ENCODE measurements at regions not wholly inside any gene's neighbourhood (a gene's known extent, or its start where the extent isn't known, plus 50 kb on each side); places are given as distances from the start of the nearest gene placed in this dataset.

- in situ Hi-C loops (cut with MboI; ENCODE audit: low pct_ligation_motif_present in 1 of 4, low pct_unique_long_range_greater_than_20kb in 1 of 4, low sequenced_read_pairs in 3 of 4), result no loop called here
- TF ChIP-seq EP300 (IDR thresholded peaks at IDR 0.05; ENCODE audit: low read depth) (no peak), CTCF (IDR thresholded peaks at IDR 0.05) (no peak), POLR2A (IDR thresholded peaks at IDR 0.05) (no peak), POLR2AphosphoS5 (IDR thresholded peaks at IDR 0.05) (no peak)
Measured at GRCh38 chr2:239529313-239530015, 128.6 kb upstream of the HDAC4 start.

GRCh38 chr2:239528883-239529282 lies 128.1 kb upstream of the HDAC4 start:
- H3K36me3 ChIP-seq, result no peaks in the 10 kb centered on the region
- H3K4me1 ChIP-seq, result no peaks in the 10 kb centered on the region
- no peaks in the 10 kb centered on the region for H3K9me3 ChIP-seq
- no peaks in the 10 kb centered on the region for H3K27me3 ChIP-seq
- no peak for DNase-seq
- H3K27ac ChIP-seq, result no peak overlapping the region
- no peak overlapping the region for H3K4me3 ChIP-seq
- TF ChIP-seq EP300 (IDR thresholded peaks at IDR 0.05; ENCODE audit: low read depth) (no peak), CTCF (IDR thresholded peaks at IDR 0.05) (no peak), POLR2AphosphoS5 (IDR thresholded peaks at IDR 0.05) (no peak), POLR2A (IDR thresholded peaks at IDR 0.05) (no peak)
- intact Hi-C loops (cut with DNase I; ENCODE audit: low total_unique reads) (no loop called here), in situ Hi-C loops (cut with MboI; ENCODE audit: low pct_ligation_motif_present in 1 of 4, low pct_unique_long_range_greater_than_20kb in 1 of 4, low sequenced_read_pairs in 3 of 4) (no loop called here)
- 75% methylated on average over 1 of the region's 1 CpG; no CpG with 5 or more reads in 1 of the 2 donors for WGBS, 2 donors (ENCODE audit: low coverage in 1 of 2)

More at GRCh38 chr2:239529313-239530015, 128.6 kb upstream of the HDAC4 start:
- Histone ChIP-seq H3K4me3 (no peak overlapping the region), H3K27ac (no peak overlapping the region), H3K27me3 (no peaks in the 10 kb centered on the region), H3K36me3 (no peaks in the 10 kb centered on the region), H3K9me3 (no peaks in the 10 kb centered on the region), H3K4me1 (no peaks in the 10 kb centered on the region)
- WGBS, 2 donors (ENCODE audit: low coverage in 1 of 2), result 79 to 80% methylated on average over 1 to 13 of the region's 13 CpGs
- DNase-seq, result no peak
- intact Hi-C loops (cut with DNase I; ENCODE audit: low total_unique reads), result no loop called here

GRCh38 chr2:239528146-239528545 lies 127.3 kb upstream of the HDAC4 start:
- Histone ChIP-seq H3K27ac (no peak overlapping the region), H3K27me3 (no peaks in the 10 kb centered on the region), H3K4me1 (no peaks in the 10 kb centered on the region), H3K9me3 (no peaks in the 10 kb centered on the region), H3K4me3 (no peak overlapping the region), H3K36me3 (no peaks in the 10 kb centered on the region)
- in situ Hi-C loops (cut with MboI; ENCODE audit: low pct_ligation_motif_present in 1 of 4, low pct_unique_long_range_greater_than_20kb in 1 of 4, low sequenced_read_pairs in 3 of 4), result no loop called here
- no peak for DNase-seq
- intact Hi-C loops (cut with DNase I; ENCODE audit: low total_unique reads), result no loop called here
- TF ChIP-seq CTCF (IDR thresholded peaks at IDR 0.05) (no peak), POLR2A (IDR thresholded peaks at IDR 0.05) (no peak), POLR2AphosphoS5 (IDR thresholded peaks at IDR 0.05) (no peak), EP300 (IDR thresholded peaks at IDR 0.05; ENCODE audit: low read depth) (no peak)
- WGBS, 2 donors (ENCODE audit: low coverage in 1 of 2), result 90% methylated on average over 11 of the region's 11 CpGs; no CpG with 5 or more reads in 1 of the 2 donors

GRCh38 chr2:239526666-239527415 lies 126.0 kb upstream of the HDAC4 start:
- H3K4me1 ChIP-seq, result no peaks in the 10 kb centered on the region
- in situ Hi-C loops (cut with MboI; ENCODE audit: low pct_ligation_motif_present in 1 of 4, low pct_unique_long_range_greater_than_20kb in 1 of 4, low sequenced_read_pairs in 3 of 4) (no loop called here), intact Hi-C loops (cut with DNase I; ENCODE audit: low total_unique reads) (no loop called here)
- no peak overlapping the region for H3K4me3 ChIP-seq
- no peaks in the 10 kb centered on the region for H3K27me3 ChIP-seq
- no peak for TF ChIP-seq POLR2AphosphoS5 (IDR thresholded peaks at IDR 0.05)
- no peak for TF ChIP-seq POLR2A (IDR thresholded peaks at IDR 0.05)
- no peak for TF ChIP-seq CTCF (IDR thresholded peaks at IDR 0.05)
- TF ChIP-seq EP300 (IDR thresholded peaks at IDR 0.05; ENCODE audit: low read depth), result no peak
- DNase-seq, result no peak
- no peaks in the 10 kb centered on the region for H3K9me3 ChIP-seq
- H3K36me3 ChIP-seq, result no peaks in the 10 kb centered on the region
- no peak overlapping the region for H3K27ac ChIP-seq
- WGBS, 2 donors (ENCODE audit: low coverage in 1 of 2), result 89% methylated on average over 24 of the region's 25 CpGs; no CpG with 5 or more reads in 1 of the 2 donors
